HTR-8/SVneo (cell line): ENCODE measurements at regions not wholly inside any gene's neighbourhood (a gene's known extent, or its start where the extent isn't known, plus 50 kb on each side); places are given as distances from the start of the nearest gene placed in this dataset.

Source experiments
- DNase-seq: peaks from one replicate; pipeline ENCODE4 v3.0.0; 2011; ENCODE audit warnings: low spot score, mixed read lengths; ENCODE audit not compliant: insufficient read length
- FAIRE-seq: peaks from 2 replicates; lab custom pipeline; 2011; peaks lifted over from hg19 to GRCh38; lab: Jason Lieb, UNC

- FAIRE-seq = no peak
Measured at GRCh38 chr14:101435546-101435945, 125.7 kb upstream of the DIO3 start.

GRCh38 chr14:101439023-101439422, 122.3 kb upstream of the DIO3 start:
- no peak for FAIRE-seq
- no peak for DNase-seq

More at GRCh38 chr14:101435546-101435945, 125.7 kb upstream of the DIO3 start:
- no peak for DNase-seq

- DNase-seq = no peak
- FAIRE-seq = no peak
Measured at GRCh38 chr14:101440496-101440895, 120.8 kb upstream of the DIO3 start.

GRCh38 chr14:101441710-101442109, 119.6 kb upstream of the DIO3 start:
- no peak for DNase-seq
- FAIRE-seq = no peak

GRCh38 chr14:101442451-101442850, 118.8 kb upstream of the DIO3 start:
- FAIRE-seq = no peak
- no peak for DNase-seq

- FAIRE-seq = peak; percentile 92
- peak; percentile 88 for DNase-seq
Measured at GRCh38 chr14:101444116-101444515, 117.2 kb upstream of the DIO3 start.

GRCh38 chr14:101445278-101445677, 116.0 kb upstream of the DIO3 start:
- DNase-seq (no peak), FAIRE-seq (no peak)

- no peak for DNase-seq
Measured at GRCh38 chr14:101446387-101446969, 114.8 kb upstream of the DIO3 start.

GRCh38 chr14:101449114-101449513, 112.2 kb upstream of the DIO3 start:
- DNase-seq = no peak
- no peak for FAIRE-seq

More at GRCh38 chr14:101446387-101446969, 114.8 kb upstream of the DIO3 start:
- no peak for FAIRE-seq

GRCh38 chr14:101451166-101451565, 110.1 kb upstream of the DIO3 start:
- FAIRE-seq (no peak), DNase-seq (no peak)

- DNase-seq (no peak), FAIRE-seq (no peak)
Measured at GRCh38 chr14:101453225-101453624, 108.1 kb upstream of the DIO3 start.

- no peak for DNase-seq
- FAIRE-seq = peak; percentile 70
Measured at GRCh38 chr14:101454229-101454628, 107.1 kb upstream of the DIO3 start.

- DNase-seq = no peak
- FAIRE-seq = no peak
Measured at GRCh38 chr14:101456246-101457175, 104.8 kb upstream of the DIO3 start.

GRCh38 chr14:101457301-101457935, 103.9 kb upstream of the DIO3 start:
- no peak for FAIRE-seq
- DNase-seq = no peak

GRCh38 chr14:101457936-101458740, 103.2 kb upstream of the DIO3 start:
- DNase-seq = no peak
- FAIRE-seq = no peak

- DNase-seq (no peak), FAIRE-seq (no peak)
Measured at GRCh38 chr14:101458741-101459550, 102.3 kb upstream of the DIO3 start.

- FAIRE-seq (no peak), DNase-seq (no peak)
Measured at GRCh38 chr14:101459551-101459900, 101.8 kb upstream of the DIO3 start.

GRCh38 chr14:101460521-101460920, 100.8 kb upstream of the DIO3 start:
- DNase-seq (no peak), FAIRE-seq (no peak)

GRCh38 chr14:101460986-101461750, 100.1 kb upstream of the DIO3 start:
- FAIRE-seq (no peak), DNase-seq (no peak)
